ENCODE measurements at regions not wholly inside any gene's neighbourhood (a gene's known extent, or its start where the extent isn't known, plus 50 kb on each side); places are given as distances from the start of the nearest gene placed in this dataset.

DNA sequence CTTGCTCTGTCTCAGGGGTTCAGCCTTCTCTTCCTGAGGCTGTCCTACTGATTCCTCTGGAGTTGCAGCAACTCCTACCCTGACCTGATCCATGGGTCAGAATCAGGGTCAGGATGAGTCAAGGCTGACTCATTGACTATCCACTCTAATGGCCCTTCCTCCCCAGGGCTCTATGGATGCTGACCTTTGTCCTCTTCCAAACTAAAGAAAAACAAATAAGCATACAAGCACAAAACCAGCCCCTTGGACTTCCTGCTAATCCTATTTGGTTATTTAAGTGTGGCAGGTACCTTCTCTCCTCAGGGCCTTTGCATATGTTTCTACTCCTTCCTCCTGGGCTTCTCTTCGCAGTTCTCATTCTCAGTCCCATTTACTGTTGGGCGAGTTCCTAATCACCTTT is 204.5 kb upstream of the NAV2 start:
- TF ChIP-seq, protein P1, sequence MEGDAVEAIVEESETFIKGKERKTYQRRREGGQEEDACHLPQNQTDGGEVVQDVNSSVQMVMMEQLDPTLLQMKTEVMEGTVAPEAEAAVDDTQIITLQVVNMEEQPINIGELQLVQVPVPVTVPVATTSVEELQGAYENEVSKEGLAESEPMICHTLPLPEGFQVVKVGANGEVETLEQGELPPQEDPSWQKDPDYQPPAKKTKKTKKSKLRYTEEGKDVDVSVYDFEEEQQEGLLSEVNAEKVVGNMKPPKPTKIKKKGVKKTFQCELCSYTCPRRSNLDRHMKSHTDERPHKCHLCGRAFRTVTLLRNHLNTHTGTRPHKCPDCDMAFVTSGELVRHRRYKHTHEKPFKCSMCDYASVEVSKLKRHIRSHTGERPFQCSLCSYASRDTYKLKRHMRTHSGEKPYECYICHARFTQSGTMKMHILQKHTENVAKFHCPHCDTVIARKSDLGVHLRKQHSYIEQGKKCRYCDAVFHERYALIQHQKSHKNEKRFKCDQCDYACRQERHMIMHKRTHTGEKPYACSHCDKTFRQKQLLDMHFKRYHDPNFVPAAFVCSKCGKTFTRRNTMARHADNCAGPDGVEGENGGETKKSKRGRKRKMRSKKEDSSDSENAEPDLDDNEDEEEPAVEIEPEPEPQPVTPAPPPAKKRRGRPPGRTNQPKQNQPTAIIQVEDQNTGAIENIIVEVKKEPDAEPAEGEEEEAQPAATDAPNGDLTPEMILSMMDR (IDR thresholded peaks at IDR 0.05; ENCODE audit: low read depth, low read length): no peak
- ChIA-PET POLR2A (no interaction called here), CTCF (no interaction called here)
- Histone ChIP-seq H3K27me3 (ENCODE audit: control insufficient read depth, insufficient read depth, low read length) (peaks cover 28% of the 10 kb centered on the region), H3K4me3 (ENCODE audit: low read depth, low read length) (no peak overlapping the region), H3K9me3 (ENCODE audit: control insufficient read depth, insufficient read depth, low read length) (no peaks in the 10 kb centered on the region), H3K27ac (ENCODE audit: low read depth, low read length) (no peak overlapping the region)
- no peak for DNase-seq (ENCODE audit: low read depth, low spot score)

DNA sequence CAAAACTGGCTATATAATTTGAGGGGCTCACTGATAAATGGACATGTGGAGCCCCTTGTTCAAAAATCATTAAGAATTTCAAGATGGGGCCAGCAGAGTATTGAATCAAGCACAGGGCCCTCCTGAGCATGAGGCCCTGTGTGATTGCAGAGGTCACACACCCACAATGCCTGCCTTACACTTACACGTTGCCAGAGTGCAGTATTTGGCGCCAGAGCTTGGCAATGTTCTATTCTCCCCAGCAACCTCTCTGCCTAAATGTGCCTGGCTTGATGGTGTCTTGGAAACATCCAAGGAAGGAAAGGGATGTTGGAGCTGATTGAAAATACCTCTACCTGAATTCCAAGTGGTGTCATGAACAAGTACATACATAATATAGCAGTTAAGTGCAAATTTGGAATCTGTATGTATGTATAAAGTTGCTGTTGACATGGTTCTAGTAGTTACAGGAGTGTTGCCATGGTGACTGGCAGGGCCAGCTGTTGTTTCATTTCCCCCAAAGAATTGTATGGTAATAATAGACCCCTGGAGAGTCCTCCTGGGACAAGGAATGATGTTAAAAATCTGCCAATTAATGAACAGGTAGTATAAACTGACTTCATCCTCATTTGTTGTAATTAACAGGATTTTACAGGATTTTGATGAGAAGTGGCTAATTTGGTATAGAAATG is 205.7 kb upstream of the NAV2 start:
- no peak overlapping the region for H3K27ac ChIP-seq (ENCODE audit: low read depth, low read length)
- TF ChIP-seq, protein P1 (IDR thresholded peaks at IDR 0.05; ENCODE audit: low read depth, low read length): no peak
- peaks cover 33% of the 10 kb centered on the region for H3K27me3 ChIP-seq (ENCODE audit: control insufficient read depth, insufficient read depth, low read length)
- H3K9me3 ChIP-seq (ENCODE audit: control insufficient read depth, insufficient read depth, low read length): no peaks in the 10 kb centered on the region
- no peak for DNase-seq (ENCODE audit: low read depth, low spot score)
- POLR2A ChIA-PET: no interaction called here
- H3K4me3 ChIP-seq (ENCODE audit: low read depth, low read length): no peak overlapping the region
- CTCF ChIA-PET: no interaction called here

DNA sequence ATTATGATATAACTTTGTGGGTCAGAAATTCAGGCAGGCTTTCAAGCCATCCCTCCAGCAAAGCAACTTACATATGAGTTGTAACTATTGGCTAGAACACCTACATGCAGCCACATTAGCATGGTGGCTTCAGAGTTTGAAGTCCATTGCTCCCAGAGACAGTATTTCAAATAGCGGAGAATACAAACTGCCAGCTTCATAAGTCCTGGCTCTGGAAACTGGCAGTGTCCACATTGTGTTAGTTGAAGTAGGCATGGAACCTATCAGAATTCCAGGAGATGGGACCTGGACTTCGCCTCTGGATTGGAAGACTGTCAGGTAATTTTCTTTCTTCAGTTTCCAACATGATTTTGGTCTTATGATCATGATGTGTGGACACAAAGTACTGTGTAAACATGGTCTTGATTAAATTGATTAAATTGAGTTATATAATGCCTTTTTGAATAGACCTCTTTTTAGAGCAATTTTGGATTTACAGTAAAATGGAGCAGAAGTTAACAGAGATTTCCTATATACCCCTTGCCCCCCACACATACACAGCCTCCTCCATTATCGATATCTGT is 209.9 kb upstream of the NAV2 start:
- Histone ChIP-seq H3K4me3 (ENCODE audit: low read depth, low read length) (no peak overlapping the region), H3K27me3 (ENCODE audit: control insufficient read depth, insufficient read depth, low read length) (peaks cover 23% of the 10 kb centered on the region), H3K27ac (ENCODE audit: low read depth, low read length) (no peak overlapping the region), H3K9me3 (ENCODE audit: control insufficient read depth, insufficient read depth, low read length) (no peaks in the 10 kb centered on the region)
- no peak for DNase-seq (ENCODE audit: low read depth, low spot score)
- ChIA-PET POLR2A (no interaction called here), CTCF (no interaction called here)
- TF ChIP-seq, protein P1 (IDR thresholded peaks at IDR 0.05; ENCODE audit: low read depth, low read length): no peak

DNA sequence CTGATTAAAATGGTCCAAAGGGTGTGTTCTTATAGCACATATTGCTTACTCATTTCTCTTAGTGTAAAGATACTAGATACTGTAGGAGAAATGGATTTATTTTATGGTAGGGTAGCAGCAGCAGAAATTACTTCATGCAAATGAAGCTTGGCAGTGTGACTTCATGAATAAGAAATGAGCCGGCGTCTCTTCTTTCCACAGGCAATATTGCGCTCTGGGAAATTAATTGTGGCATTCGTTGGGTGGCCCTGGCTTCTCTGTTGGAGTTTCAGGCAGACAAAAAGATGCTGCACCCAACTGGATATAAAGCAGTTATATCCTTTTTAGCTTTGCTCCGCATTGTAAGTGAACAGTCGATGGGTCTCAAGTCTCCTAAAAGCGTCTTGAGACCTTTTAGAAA is 211.0 kb upstream of the NAV2 start:
- TF ChIP-seq, protein P1 (IDR thresholded peaks at IDR 0.05; ENCODE audit: low read depth, low read length): no peak
- no peaks in the 10 kb centered on the region for H3K9me3 ChIP-seq (ENCODE audit: control insufficient read depth, insufficient read depth, low read length)
- CTCF ChIA-PET: no interaction called here

DNA sequence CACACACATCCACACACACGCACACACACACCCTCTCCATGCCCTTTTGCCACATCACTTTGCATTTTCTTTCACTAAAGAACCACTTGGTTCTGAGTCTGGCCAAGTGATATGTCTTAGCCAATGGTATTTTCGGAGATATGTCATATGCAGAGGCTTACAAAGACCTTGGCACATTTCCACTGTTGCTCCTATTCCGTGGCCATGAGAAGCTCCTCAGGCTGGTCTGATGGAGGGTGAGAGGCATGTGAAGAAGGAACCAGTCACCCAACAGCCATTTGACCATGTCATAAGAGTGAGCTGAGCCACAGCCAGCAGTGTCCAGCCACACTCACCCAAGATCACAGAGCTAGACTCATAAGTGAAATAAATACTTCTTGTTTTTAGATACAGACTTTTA is 212.6 kb upstream of the NAV2 start:
- TF ChIP-seq, protein P1 (IDR thresholded peaks at IDR 0.05; ENCODE audit: low read depth, low read length): no peak
- DNase-seq (ENCODE audit: low read depth, low spot score): no peak
- Histone ChIP-seq H3K27me3 (ENCODE audit: control insufficient read depth, insufficient read depth, low read length) (peaks cover 32% of the 10 kb centered on the region), H3K27ac (ENCODE audit: low read depth, low read length) (no peak overlapping the region), H3K9me3 (ENCODE audit: control insufficient read depth, insufficient read depth, low read length) (peaks cover 3% of the 10 kb centered on the region; the same call in 1 of the 2 replicates), H3K4me3 (ENCODE audit: low read depth, low read length) (no peak overlapping the region)
- ChIA-PET CTCF (no interaction called here), POLR2A (no interaction called here)

More for the DNA sequence above, 211.0 kb upstream of the NAV2 start:
- H3K4me3 ChIP-seq (ENCODE audit: low read depth, low read length): no peak overlapping the region
- H3K27me3 ChIP-seq (ENCODE audit: control insufficient read depth, insufficient read depth, low read length): peaks cover 28% of the 10 kb centered on the region
- DNase-seq (ENCODE audit: low read depth, low spot score): no peak
- H3K27ac ChIP-seq (ENCODE audit: low read depth, low read length): no peak overlapping the region
- POLR2A ChIA-PET: no interaction called here
